OCI-LY3 (cell line): ENCODE measurements at regions not wholly inside any gene's neighbourhood (a gene's known extent, or its start where the extent isn't known, plus 50 kb on each side); places are given as distances from the start of the nearest gene placed in this dataset.

Source experiments
- H2AFZ ChIP-seq: fragments of 200-600, 300-600 bp; shearing (Covaris generic); 2 replicates; pipeline ENCODE4 v1.6.0; 2014; ENCODE audit warnings: antibody characterized with exemption, low read depth, low read length
- H3K27ac ChIP-seq: fragments of 200-600, 300-600 bp; sonication (generic); 2 replicates; pipeline ENCODE4 v1.5.1; 2014; ENCODE audit warnings: mild to moderate bottlenecking, low read length, moderate library complexity, mixed read lengths
- H3K27me3 ChIP-seq: fragments of 200-600, 300-600 bp; sonication (generic); 2 replicates; pipeline ENCODE4 v1.6.1; 2014; ENCODE audit warnings: low read depth, low read length, mixed read lengths
- H3K36me3 ChIP-seq: fragments of 200-600, 300-600 bp; sonication (generic); replicated peaks from 2 replicates; pipeline ENCODE3; 2014; ENCODE audit warnings: low read depth, low read length, mixed read lengths
- H3K4me1 ChIP-seq: fragments of 300-600, 200-600 bp; sonication (generic); 2 replicates; pipeline ENCODE4 v1.6.1; 2014; ENCODE audit warnings: low read length, mixed read lengths
- H3K4me2 ChIP-seq: fragments of 200-600, 300-600 bp; sonication (generic); 2 replicates; pipeline ENCODE4 v1.6.1; 2014; ENCODE audit warnings: low read length, mixed read lengths
- H3K4me3 ChIP-seq: fragments of 300-600, 200-600 bp; sonication (generic); 2 replicates; pipeline ENCODE4 v1.5.1; 2014; ENCODE audit warnings: antibody characterized with exemption, mild to moderate bottlenecking, low read length, moderate library complexity
- H3K79me2 ChIP-seq: fragments of 300-600, 200-600 bp; shearing (Covaris generic); 2 replicates; pipeline ENCODE4 v1.6.1; 2014; ENCODE audit warnings: mild to moderate bottlenecking, low read length, mixed read lengths
- H3K9ac ChIP-seq: fragments of 300-600, 200-600 bp; shearing (Covaris generic); 2 replicates; pipeline ENCODE4 v1.6.0; 2014; ENCODE audit warnings: mild to moderate bottlenecking, low read length, moderate library complexity
- H3K9me3 ChIP-seq: fragments of 200-600, 300-600 bp; shearing (Covaris generic); 2 replicates; pipeline ENCODE4 v1.6.1; 2014; ENCODE audit warnings: low read length, mixed read lengths; ENCODE audit not compliant: insufficient read depth
- H4K20me1 ChIP-seq: fragments of 200-600, 300-600 bp; sonication (generic); 2 replicates; pipeline ENCODE4 v1.6.1; 2016; ENCODE audit warnings: low read length, mixed read lengths; ENCODE audit not compliant: insufficient read depth
- EZH2phosphoT487 ChIP-seq: fragments of 200-600 bp; shearing (Covaris generic); IDR thresholded peaks from 2 replicates; pipeline ENCODE4 v1.6.1; 2018; ENCODE audit warnings: antibody characterized with exemption, mixed run types, low read depth
- TF ChIP-seq, protein P1 (sequence below): fragments of 200-600, 300-600 bp; sonication (generic); IDR thresholded peaks from 2 replicates; pipeline ENCODE4 v1.5.1; 2014; ENCODE audit warnings: antibody characterized with exemption, low read length, low read depth

GRCh38 chr3:177676947-177677587 lies 479.8 kb upstream of the TBL1XR1 start:
- Histone ChIP-seq H2AFZ (no peak overlapping the region), H3K4me2 (no peak overlapping the region), H3K27me3 (no peaks in the 10 kb centered on the region), H3K4me3 (no peak overlapping the region), H3K4me1 (peaks cover 5% of the 10 kb centered on the region; the same call in 1 of the 2 replicates), H4K20me1 (no peaks in the 10 kb centered on the region), H3K79me2 (no peaks in the 10 kb centered on the region), H3K9me3 (no peaks in the 10 kb centered on the region), H3K27ac (no peak overlapping the region), H3K36me3 (no peaks in the 10 kb centered on the region), H3K9ac (no peak overlapping the region)
- no peak for TF ChIP-seq EZH2phosphoT487
- TF ChIP-seq, protein P1, sequence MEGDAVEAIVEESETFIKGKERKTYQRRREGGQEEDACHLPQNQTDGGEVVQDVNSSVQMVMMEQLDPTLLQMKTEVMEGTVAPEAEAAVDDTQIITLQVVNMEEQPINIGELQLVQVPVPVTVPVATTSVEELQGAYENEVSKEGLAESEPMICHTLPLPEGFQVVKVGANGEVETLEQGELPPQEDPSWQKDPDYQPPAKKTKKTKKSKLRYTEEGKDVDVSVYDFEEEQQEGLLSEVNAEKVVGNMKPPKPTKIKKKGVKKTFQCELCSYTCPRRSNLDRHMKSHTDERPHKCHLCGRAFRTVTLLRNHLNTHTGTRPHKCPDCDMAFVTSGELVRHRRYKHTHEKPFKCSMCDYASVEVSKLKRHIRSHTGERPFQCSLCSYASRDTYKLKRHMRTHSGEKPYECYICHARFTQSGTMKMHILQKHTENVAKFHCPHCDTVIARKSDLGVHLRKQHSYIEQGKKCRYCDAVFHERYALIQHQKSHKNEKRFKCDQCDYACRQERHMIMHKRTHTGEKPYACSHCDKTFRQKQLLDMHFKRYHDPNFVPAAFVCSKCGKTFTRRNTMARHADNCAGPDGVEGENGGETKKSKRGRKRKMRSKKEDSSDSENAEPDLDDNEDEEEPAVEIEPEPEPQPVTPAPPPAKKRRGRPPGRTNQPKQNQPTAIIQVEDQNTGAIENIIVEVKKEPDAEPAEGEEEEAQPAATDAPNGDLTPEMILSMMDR: no peak

GRCh38 chr3:177679568-177680471 lies 482.5 kb upstream of the TBL1XR1 start:
- H3K9me3 ChIP-seq: no peaks in the 10 kb centered on the region
- no peaks in the 10 kb centered on the region for H3K79me2 ChIP-seq
- no peaks in the 10 kb centered on the region for H3K27me3 ChIP-seq
- H2AFZ ChIP-seq: no peak overlapping the region; the same call in 1 of the 2 replicates
- no peak overlapping the region for H3K27ac ChIP-seq
- H3K36me3 ChIP-seq: no peaks in the 10 kb centered on the region
- no peak overlapping the region for H3K4me3 ChIP-seq
- no peak overlapping the region for H3K4me2 ChIP-seq
- H4K20me1 ChIP-seq: no peaks in the 10 kb centered on the region
- H3K4me1 ChIP-seq: peaks cover 5% of the 10 kb centered on the region; the same call in 1 of the 2 replicates
- TF ChIP-seq, protein P1: no peak
- no peak for TF ChIP-seq EZH2phosphoT487
- H3K9ac ChIP-seq: no peak overlapping the region

GRCh38 chr3:177680472-177680821 lies 483.2 kb upstream of the TBL1XR1 start:
- Histone ChIP-seq H3K36me3 (no peaks in the 10 kb centered on the region), H3K4me2 (no peak overlapping the region), H3K9ac (no peak overlapping the region), H3K27ac (no peak overlapping the region), H3K4me3 (no peak overlapping the region), H3K79me2 (no peaks in the 10 kb centered on the region), H2AFZ (no peak overlapping the region), H3K27me3 (no peaks in the 10 kb centered on the region), H4K20me1 (no peaks in the 10 kb centered on the region), H3K9me3 (no peaks in the 10 kb centered on the region), H3K4me1 (peaks cover 5% of the 10 kb centered on the region; the same call in 1 of the 2 replicates)
- TF ChIP-seq, protein P1: no peak
- no peak for TF ChIP-seq EZH2phosphoT487

DNA sequence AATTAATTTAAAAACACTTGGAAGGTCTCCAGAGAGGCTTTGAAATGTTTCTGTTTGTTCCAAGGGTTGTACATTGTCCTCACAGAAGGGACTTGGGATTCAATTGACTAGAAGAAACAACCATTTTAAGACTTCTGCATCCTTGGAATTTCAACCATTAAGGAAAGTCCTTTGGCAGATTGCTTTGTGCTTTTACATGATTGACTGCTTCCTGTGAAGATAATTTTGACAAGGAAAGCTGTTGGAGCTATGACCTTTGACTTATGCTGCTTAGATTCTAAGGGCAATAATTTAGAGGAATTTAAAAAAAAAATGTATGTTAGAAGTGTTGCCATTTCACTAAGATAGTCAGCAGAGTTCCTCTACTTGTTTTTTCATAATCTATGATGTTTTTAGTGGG lies 483.9 kb upstream of the TBL1XR1 start:
- H3K9ac ChIP-seq: no peak overlapping the region
- no peak overlapping the region for H3K4me3 ChIP-seq
- no peaks in the 10 kb centered on the region for H4K20me1 ChIP-seq
- peaks cover 5% of the 10 kb centered on the region; the same call in 1 of the 2 replicates for H3K4me1 ChIP-seq
- H3K9me3 ChIP-seq: no peaks in the 10 kb centered on the region
- TF ChIP-seq EZH2phosphoT487: no peak
- TF ChIP-seq, protein P1: no peak
- H3K79me2 ChIP-seq: no peaks in the 10 kb centered on the region
- no peak overlapping the region for H3K27ac ChIP-seq
- no peak overlapping the region for H2AFZ ChIP-seq
- no peak overlapping the region for H3K4me2 ChIP-seq
- no peaks in the 10 kb centered on the region for H3K36me3 ChIP-seq
- no peaks in the 10 kb centered on the region for H3K27me3 ChIP-seq
